ENCODE measurements at regions not wholly inside any gene's neighbourhood (a gene's known extent, or its start where the extent isn't known, plus 50 kb on each side); places are given as distances from the start of the nearest gene placed in this dataset.

GRCh38 chr1:98058676-98059075 lies 137.8 kb upstream of the DPYD start:
- TF ChIP-seq, protein P1, sequence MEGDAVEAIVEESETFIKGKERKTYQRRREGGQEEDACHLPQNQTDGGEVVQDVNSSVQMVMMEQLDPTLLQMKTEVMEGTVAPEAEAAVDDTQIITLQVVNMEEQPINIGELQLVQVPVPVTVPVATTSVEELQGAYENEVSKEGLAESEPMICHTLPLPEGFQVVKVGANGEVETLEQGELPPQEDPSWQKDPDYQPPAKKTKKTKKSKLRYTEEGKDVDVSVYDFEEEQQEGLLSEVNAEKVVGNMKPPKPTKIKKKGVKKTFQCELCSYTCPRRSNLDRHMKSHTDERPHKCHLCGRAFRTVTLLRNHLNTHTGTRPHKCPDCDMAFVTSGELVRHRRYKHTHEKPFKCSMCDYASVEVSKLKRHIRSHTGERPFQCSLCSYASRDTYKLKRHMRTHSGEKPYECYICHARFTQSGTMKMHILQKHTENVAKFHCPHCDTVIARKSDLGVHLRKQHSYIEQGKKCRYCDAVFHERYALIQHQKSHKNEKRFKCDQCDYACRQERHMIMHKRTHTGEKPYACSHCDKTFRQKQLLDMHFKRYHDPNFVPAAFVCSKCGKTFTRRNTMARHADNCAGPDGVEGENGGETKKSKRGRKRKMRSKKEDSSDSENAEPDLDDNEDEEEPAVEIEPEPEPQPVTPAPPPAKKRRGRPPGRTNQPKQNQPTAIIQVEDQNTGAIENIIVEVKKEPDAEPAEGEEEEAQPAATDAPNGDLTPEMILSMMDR (IDR thresholded peaks at IDR 0.05; ENCODE audit: control insufficient read depth, insufficient read depth, low read depth, low read length, missing control alignments) = no peak
- DNase-seq (ENCODE audit: low read depth) = no peak
- no peak overlapping the region for H3K4me3 ChIP-seq (ENCODE audit: control insufficient read depth, low read depth, low read length)

- TF ChIP-seq, protein P1 (IDR thresholded peaks at IDR 0.05; ENCODE audit: control insufficient read depth, insufficient read depth, low read depth, low read length, missing control alignments) = no peak
- DNase-seq (ENCODE audit: low read depth) = no peak
- no peak overlapping the region for H3K4me3 ChIP-seq (ENCODE audit: control insufficient read depth, low read depth, low read length)
Observed at GRCh38 chr1:98057236-98057910, 136.5 kb upstream of the DPYD start.

- DNase-seq (ENCODE audit: low read depth) = no peak
- no peak overlapping the region for H3K4me3 ChIP-seq (ENCODE audit: control insufficient read depth, low read depth, low read length)
- TF ChIP-seq, protein P1 (IDR thresholded peaks at IDR 0.05; ENCODE audit: control insufficient read depth, insufficient read depth, low read depth, low read length, missing control alignments) = no peak
Observed at GRCh38 chr1:98056781-98057180, 135.9 kb upstream of the DPYD start.

GRCh38 chr1:98055457-98055856 lies 134.6 kb upstream of the DPYD start:
- no peak overlapping the region for H3K4me3 ChIP-seq (ENCODE audit: control insufficient read depth, low read depth, low read length)
- no peak for DNase-seq (ENCODE audit: low read depth)
- TF ChIP-seq, protein P1 (IDR thresholded peaks at IDR 0.05; ENCODE audit: control insufficient read depth, insufficient read depth, low read depth, low read length, missing control alignments) = no peak

GRCh38 chr1:98054786-98055185 lies 134.0 kb upstream of the DPYD start:
- TF ChIP-seq, protein P1 (IDR thresholded peaks at IDR 0.05; ENCODE audit: control insufficient read depth, insufficient read depth, low read depth, low read length, missing control alignments) = no peak
- no peak for DNase-seq (ENCODE audit: low read depth)
- H3K4me3 ChIP-seq (ENCODE audit: control insufficient read depth, low read depth, low read length) = no peak overlapping the region

GRCh38 chr1:98054367-98054701 lies 133.5 kb upstream of the DPYD start:
- DNase-seq (ENCODE audit: low read depth) = no peak
- no peak overlapping the region for H3K4me3 ChIP-seq (ENCODE audit: control insufficient read depth, low read depth, low read length)
- TF ChIP-seq, protein P1 (IDR thresholded peaks at IDR 0.05; ENCODE audit: control insufficient read depth, insufficient read depth, low read depth, low read length, missing control alignments) = no peak
